ENCODE measurements at regions not wholly inside any gene's neighbourhood (a gene's known extent, or its start where the extent isn't known, plus 50 kb on each side); places are given as distances from the start of the nearest gene placed in this dataset.

GRCh38 chr16:80046848-80047247, 446.3 kb upstream of the MAF start:
- H3K36me3 ChIP-seq (ENCODE audit: control insufficient read depth, insufficient read depth, low read length) = no peaks in the 10 kb centered on the region
- H3K9me3 ChIP-seq (ENCODE audit: control insufficient read depth, low read length) = peaks cover 3% of the 10 kb centered on the region
- Mint-ChIP-seq H3K4me1 (peaks cover 30% of the 10 kb centered on the region), H3K36me3 (ENCODE audit: low read depth) (no peaks in the 10 kb centered on the region), H3K27me3 (ENCODE audit: insufficient read depth) (peaks cover 77% of the 10 kb centered on the region), H3K27ac (no peak overlapping the region), H3K9me3 (peaks cover 8% of the 10 kb centered on the region), H3K4me3 (peak overlapping the region; percentile 6)
- H3K9ac ChIP-seq (ENCODE audit: extremely low read depth, low read length, poor library complexity, severe bottlenecking) = no peak overlapping the region
- peak overlapping the region; percentile 22 for H3K4me3 ChIP-seq (ENCODE audit: low read length)
- no peak overlapping the region for H3K27ac ChIP-seq (ENCODE audit: low read depth, low read length)
- no peak for TF ChIP-seq CTCF (conservative IDR thresholded peaks at IDR 0.05)
- H3K27me3 ChIP-seq (ENCODE audit: control insufficient read depth, insufficient read depth, low read length, poor library complexity, severe bottlenecking) = peaks cover 79% of the 10 kb centered on the region
- WGBS, 2 experiments (ENCODE audit: insufficient coverage in 1 of 2, insufficient read length in 1 of 2) = 73 to 92% methylated on average over 2 of the region's 2 CpGs
- peaks cover 10% of the 10 kb centered on the region for H3K4me1 ChIP-seq (ENCODE audit: control insufficient read depth, insufficient read depth, low read length)
- DNase-seq = no peak

GRCh38 chr16:80046261-80046660, 445.7 kb upstream of the MAF start:
- no peaks in the 10 kb centered on the region for H3K36me3 ChIP-seq (ENCODE audit: control insufficient read depth, insufficient read depth, low read length)
- Mint-ChIP-seq H3K9me3 (peaks cover 8% of the 10 kb centered on the region), H3K4me1 (peaks cover 30% of the 10 kb centered on the region), H3K27me3 (ENCODE audit: insufficient read depth) (peaks cover 78% of the 10 kb centered on the region), H3K4me3 (peak overlapping the region; percentile 6), H3K36me3 (ENCODE audit: low read depth) (no peaks in the 10 kb centered on the region), H3K27ac (no peak overlapping the region)
- H3K27me3 ChIP-seq (ENCODE audit: control insufficient read depth, insufficient read depth, low read length, poor library complexity, severe bottlenecking) = peaks cover 80% of the 10 kb centered on the region
- H3K4me3 ChIP-seq (ENCODE audit: low read length) = peak overlapping the region; percentile 22
- H3K4me1 ChIP-seq (ENCODE audit: control insufficient read depth, insufficient read depth, low read length) = peaks cover 10% of the 10 kb centered on the region
- H3K27ac ChIP-seq (ENCODE audit: low read depth, low read length) = no peak overlapping the region
- no peak for DNase-seq
- 43 to 60% methylated on average over 1 to 3 of the region's 3 CpGs for WGBS, 2 experiments (ENCODE audit: insufficient coverage in 1 of 2, insufficient read length in 1 of 2)
- H3K9ac ChIP-seq (ENCODE audit: extremely low read depth, low read length, poor library complexity, severe bottlenecking) = no peak overlapping the region
- peaks cover 3% of the 10 kb centered on the region for H3K9me3 ChIP-seq (ENCODE audit: control insufficient read depth, low read length)
- no peak for TF ChIP-seq CTCF (conservative IDR thresholded peaks at IDR 0.05)

- H3K4me1 Mint-ChIP-seq = peaks cover 33% of the 10 kb centered on the region
- peaks cover 78% of the 10 kb centered on the region for H3K27me3 Mint-ChIP-seq (ENCODE audit: insufficient read depth)
- 78 to 94% methylated on average over 7 to 8 of the region's 8 CpGs for WGBS, 2 experiments (ENCODE audit: insufficient coverage in 1 of 2, insufficient read length in 1 of 2)
These were observed 445.3 kb upstream of the MAF start for GRCh38 chr16:80045861-80046260.

More at GRCh38 chr16:80045861-80046260, 445.3 kb upstream of the MAF start:
- peak overlapping the region; percentile 6 for H3K4me3 Mint-ChIP-seq
- H3K9me3 ChIP-seq (ENCODE audit: control insufficient read depth, low read length) = peaks cover 3% of the 10 kb centered on the region
- H3K36me3 Mint-ChIP-seq (ENCODE audit: low read depth) = no peaks in the 10 kb centered on the region
- peaks cover 4% of the 10 kb centered on the region for H3K9me3 Mint-ChIP-seq
- peaks cover 13% of the 10 kb centered on the region for H3K4me1 ChIP-seq (ENCODE audit: control insufficient read depth, insufficient read depth, low read length)
- H3K27ac ChIP-seq (ENCODE audit: low read depth, low read length) = no peak overlapping the region
- H3K27me3 ChIP-seq (ENCODE audit: control insufficient read depth, insufficient read depth, low read length, poor library complexity, severe bottlenecking) = peaks cover 84% of the 10 kb centered on the region
- H3K36me3 ChIP-seq (ENCODE audit: control insufficient read depth, insufficient read depth, low read length) = no peaks in the 10 kb centered on the region
- TF ChIP-seq CTCF (conservative IDR thresholded peaks at IDR 0.05) = no peak
- H3K4me3 ChIP-seq (ENCODE audit: low read length) = peak overlapping the region; percentile 22
- no peak overlapping the region for H3K27ac Mint-ChIP-seq
- no peak for DNase-seq
- no peak overlapping the region for H3K9ac ChIP-seq (ENCODE audit: extremely low read depth, low read length, poor library complexity, severe bottlenecking)
